ENCODE measurements at regions not wholly inside any gene's neighbourhood (a gene's known extent, or its start where the extent isn't known, plus 50 kb on each side); places are given as distances from the start of the nearest gene placed in this dataset.
"Not testable (repeated sequence)": the region's sequence is repeated elsewhere in the genome, so short reads cannot be mapped to it uniquely, and the experiment has no call there.

DNA sequence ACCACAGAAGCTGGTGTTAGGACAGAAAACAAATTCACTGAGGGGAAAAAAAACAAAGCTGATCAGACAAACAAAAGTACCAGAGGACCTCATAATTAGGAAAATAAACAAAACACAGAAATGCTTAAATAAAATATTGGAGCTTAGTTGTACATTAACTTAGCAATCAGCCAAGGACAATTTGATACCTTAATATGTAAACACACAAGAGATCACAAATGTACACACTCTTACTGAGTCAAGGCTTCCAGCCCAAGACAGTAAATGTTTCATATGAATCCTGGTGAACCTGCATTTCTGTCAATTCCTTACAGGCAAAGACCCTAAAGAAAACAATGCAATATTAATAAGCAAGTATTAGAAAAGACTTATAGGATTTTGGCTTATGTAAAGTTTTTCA is 62.0 kb upstream of the SPTLC3 start:
- DNase-seq (ENCODE audit: low read depth, low spot score) = no peak
- no peak overlapping the region for H3K4me3 ChIP-seq (ENCODE audit: low read depth, low read length)
- in situ Hi-C loops (cut with HindIII; ENCODE audit: low sequenced_read_pairs) = no loop called here
- TF ChIP-seq, protein P1, sequence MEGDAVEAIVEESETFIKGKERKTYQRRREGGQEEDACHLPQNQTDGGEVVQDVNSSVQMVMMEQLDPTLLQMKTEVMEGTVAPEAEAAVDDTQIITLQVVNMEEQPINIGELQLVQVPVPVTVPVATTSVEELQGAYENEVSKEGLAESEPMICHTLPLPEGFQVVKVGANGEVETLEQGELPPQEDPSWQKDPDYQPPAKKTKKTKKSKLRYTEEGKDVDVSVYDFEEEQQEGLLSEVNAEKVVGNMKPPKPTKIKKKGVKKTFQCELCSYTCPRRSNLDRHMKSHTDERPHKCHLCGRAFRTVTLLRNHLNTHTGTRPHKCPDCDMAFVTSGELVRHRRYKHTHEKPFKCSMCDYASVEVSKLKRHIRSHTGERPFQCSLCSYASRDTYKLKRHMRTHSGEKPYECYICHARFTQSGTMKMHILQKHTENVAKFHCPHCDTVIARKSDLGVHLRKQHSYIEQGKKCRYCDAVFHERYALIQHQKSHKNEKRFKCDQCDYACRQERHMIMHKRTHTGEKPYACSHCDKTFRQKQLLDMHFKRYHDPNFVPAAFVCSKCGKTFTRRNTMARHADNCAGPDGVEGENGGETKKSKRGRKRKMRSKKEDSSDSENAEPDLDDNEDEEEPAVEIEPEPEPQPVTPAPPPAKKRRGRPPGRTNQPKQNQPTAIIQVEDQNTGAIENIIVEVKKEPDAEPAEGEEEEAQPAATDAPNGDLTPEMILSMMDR (IDR thresholded peaks at IDR 0.05; ENCODE audit: low read depth, low read length) = no peak

DNA sequence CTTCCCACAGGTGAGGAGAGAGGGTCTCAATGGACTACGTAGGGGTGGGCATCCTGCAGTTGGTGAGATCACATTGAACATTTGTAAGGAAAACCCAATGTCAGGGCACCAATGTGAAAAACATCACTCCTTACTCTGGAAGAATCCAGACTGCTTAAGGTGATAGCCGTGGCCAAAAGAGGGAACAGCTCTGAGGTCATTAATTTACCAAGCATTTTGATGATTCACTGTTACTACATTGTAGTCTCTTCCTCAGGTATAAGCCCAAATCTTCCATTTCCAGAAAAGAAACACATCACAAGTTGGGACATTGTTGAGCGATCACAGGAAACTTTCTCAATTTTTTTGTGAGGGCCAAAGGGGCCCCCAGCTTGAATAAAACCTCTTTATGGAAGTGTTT is 61.1 kb upstream of the SPTLC3 start:
- in situ Hi-C loops (cut with HindIII; ENCODE audit: low sequenced_read_pairs) = no loop called here
- H3K4me3 ChIP-seq (ENCODE audit: low read depth, low read length) = no peak overlapping the region
- no peak for DNase-seq (ENCODE audit: low read depth, low spot score)
- TF ChIP-seq, protein P1 (IDR thresholded peaks at IDR 0.05; ENCODE audit: low read depth, low read length) = no peak

DNA sequence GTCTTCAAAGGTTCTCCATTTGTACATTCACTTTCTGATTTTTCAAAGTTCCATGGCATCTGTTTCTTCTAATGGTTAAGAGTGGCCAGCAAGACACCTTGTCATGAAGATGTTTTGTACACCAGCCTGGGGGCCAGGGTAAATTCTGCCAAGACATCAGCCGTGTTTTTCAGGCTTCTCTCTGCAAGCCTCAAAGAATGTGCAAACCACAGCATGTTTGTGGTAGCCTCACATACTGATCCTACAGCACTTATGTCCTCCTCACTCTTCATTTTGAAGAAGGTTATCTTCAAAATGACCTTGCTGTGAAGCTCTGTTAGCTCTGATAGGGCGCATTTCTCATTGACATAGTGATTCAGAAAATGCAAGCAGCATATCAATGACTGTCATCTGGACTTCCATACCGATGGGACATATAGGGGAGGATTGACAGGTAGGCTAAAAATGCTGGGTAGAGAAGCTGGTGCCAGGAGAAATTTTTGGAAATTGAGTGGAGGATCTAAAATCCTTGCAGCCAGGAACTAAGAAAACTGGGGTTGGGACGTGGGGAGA is 59.3 kb upstream of the SPTLC3 start:
- H3K4me3 ChIP-seq (ENCODE audit: low read depth, low read length) = no peak overlapping the region
- DNase-seq (ENCODE audit: low read depth, low spot score) = no peak
- in situ Hi-C loops (cut with HindIII; ENCODE audit: low sequenced_read_pairs) = no loop called here
- TF ChIP-seq, protein P1 (IDR thresholded peaks at IDR 0.05; ENCODE audit: low read depth, low read length) = no peak

DNA sequence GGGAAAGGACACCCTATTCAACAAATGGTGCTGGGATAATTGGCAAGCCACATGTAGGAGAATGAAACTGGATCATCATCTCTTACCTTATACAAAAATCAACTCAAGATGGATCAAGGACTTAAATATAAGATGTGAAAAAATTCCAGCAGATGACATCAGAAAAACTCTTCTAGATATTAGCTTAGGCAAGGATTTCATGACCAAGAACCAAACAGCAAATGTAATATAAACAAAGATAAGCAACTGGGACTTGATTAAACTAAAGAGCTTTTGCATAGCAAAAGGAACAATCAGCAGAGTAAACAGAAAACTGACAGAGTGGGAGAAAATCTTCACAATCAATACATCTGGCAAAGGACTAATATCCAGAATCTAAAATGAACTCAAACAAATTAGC is 54.5 kb upstream of the SPTLC3 start:
- DNase-seq (ENCODE audit: low read depth, low spot score); in situ Hi-C loops (cut with HindIII; ENCODE audit: low sequenced_read_pairs); H3K4me3 ChIP-seq (ENCODE audit: low read depth, low read length): not testable (repeated sequence)

DNA sequence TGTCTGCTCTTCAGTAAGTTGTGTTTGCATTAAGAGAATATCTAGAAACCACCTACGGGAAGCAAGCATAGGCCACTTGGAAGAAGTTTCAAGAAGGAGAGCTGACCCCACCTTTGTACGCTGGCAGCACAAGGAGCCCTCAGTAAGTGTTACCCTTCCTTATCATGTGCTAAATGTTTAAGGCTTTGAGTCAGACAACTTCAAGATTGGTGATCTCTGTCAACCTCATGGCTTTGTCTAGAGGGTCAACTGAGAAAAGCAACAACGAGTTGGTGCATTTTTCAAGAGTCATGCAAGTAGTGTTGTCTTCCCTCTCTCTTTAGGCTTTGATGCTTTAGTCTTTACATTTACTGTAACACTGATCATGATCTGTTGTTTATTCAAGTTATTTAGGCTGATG is 53.2 kb upstream of the SPTLC3 start:
- TF ChIP-seq, protein P1 (IDR thresholded peaks at IDR 0.05; ENCODE audit: low read depth, low read length) = no peak
- no peak overlapping the region for H3K4me3 ChIP-seq (ENCODE audit: low read depth, low read length)
- in situ Hi-C loops (cut with HindIII; ENCODE audit: low sequenced_read_pairs) = no loop called here
- no peak for DNase-seq (ENCODE audit: low read depth, low spot score)

DNA sequence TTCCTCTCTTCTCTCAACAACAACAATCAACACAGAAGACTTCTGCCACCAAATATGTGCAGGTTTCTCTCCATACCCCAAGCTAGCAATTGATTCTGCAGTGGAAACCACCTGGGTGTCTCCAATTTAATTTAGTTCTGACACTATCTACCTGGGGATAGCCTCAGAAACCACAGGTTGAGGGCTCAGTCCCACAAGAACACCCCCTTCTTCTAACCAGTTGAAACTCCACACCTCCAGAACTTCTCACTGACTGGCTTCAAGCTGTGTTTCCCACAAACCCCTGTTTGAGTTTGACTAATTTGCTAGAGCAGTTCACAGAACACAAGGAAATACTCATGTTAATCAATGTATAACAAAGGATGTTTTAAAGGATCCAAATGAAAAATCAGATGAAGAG is 52.5 kb upstream of the SPTLC3 start:
- in situ Hi-C loops (cut with HindIII; ENCODE audit: low sequenced_read_pairs) = no loop called here
- no peak overlapping the region for H3K4me3 ChIP-seq (ENCODE audit: low read depth, low read length)
- DNase-seq (ENCODE audit: low read depth, low spot score) = no peak
- TF ChIP-seq, protein P1 (IDR thresholded peaks at IDR 0.05; ENCODE audit: low read depth, low read length) = no peak

DNA sequence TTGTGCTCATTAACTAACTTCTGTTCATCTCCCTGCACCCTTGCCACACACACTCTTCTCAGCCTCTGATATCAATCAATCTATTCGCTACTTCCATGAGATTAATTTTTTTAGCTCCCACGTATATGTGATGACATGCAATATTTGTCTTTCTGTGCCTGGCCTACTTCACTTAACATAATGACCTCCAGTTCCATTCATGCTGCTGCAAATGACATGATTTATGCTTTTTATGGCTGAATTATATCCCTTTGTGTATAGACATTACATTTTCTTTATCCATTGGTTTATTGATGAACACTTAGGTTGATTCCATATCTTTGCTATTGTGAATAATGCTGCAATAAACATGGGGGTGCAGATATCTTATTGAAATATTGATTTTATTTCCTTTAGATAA is 50.8 kb upstream of the SPTLC3 start:
- in situ Hi-C loops (cut with HindIII; ENCODE audit: low sequenced_read_pairs) = no loop called here
- TF ChIP-seq, protein P1 (IDR thresholded peaks at IDR 0.05; ENCODE audit: low read depth, low read length) = no peak
- no peak overlapping the region for H3K4me3 ChIP-seq (ENCODE audit: low read depth, low read length)
- DNase-seq (ENCODE audit: low read depth, low spot score) = no peak
